Nephron progenitor cell (in vitro differentiated cells): ENCODE measurements at regions not wholly inside any gene's neighbourhood (a gene's known extent, or its start where the extent isn't known, plus 50 kb on each side); places are given as distances from the start of the nearest gene placed in this dataset.

Experiments
- DNase-seq: peaks from one replicate; pipeline ENCODE4 v3.0.0; 2021
- H3K27ac Mint-ChIP-seq: 2 replicates; pipeline ENCODE4 v1.8.0; 2021; ENCODE audit warnings: mild to moderate bottlenecking, moderate library complexity, mixed read lengths
- H3K27me3 Mint-ChIP-seq: 2 replicates; pipeline ENCODE4 v1.8.0; 2021; ENCODE audit warnings: mild to moderate bottlenecking, low read depth, mixed read lengths; ENCODE audit not compliant: poor library complexity
- H3K36me3 Mint-ChIP-seq: 2 replicates; pipeline ENCODE4 v1.8.0; 2021; ENCODE audit warnings: low read depth, mixed read lengths
- H3K4me1 Mint-ChIP-seq: 2 replicates; pipeline ENCODE4 v1.8.0; 2021; ENCODE audit warnings: mixed read lengths
- H3K4me3 Mint-ChIP-seq: 2 replicates; pipeline ENCODE4 v1.8.0; 2021; ENCODE audit warnings: mild to moderate bottlenecking, moderate library complexity, mixed read lengths
- H3K9me3 Mint-ChIP-seq: 2 replicates; pipeline ENCODE4 v1.8.0; 2021; ENCODE audit warnings: mild to moderate bottlenecking, moderate library complexity, mixed read lengths
- CTCF ChIP-seq: fragments of 200-600 bp; sonication (generic); IDR thresholded peaks from 2 replicates; pipeline ENCODE4 v1.5.0; 2021; ENCODE audit warnings: antibody characterized with exemption

DNA sequence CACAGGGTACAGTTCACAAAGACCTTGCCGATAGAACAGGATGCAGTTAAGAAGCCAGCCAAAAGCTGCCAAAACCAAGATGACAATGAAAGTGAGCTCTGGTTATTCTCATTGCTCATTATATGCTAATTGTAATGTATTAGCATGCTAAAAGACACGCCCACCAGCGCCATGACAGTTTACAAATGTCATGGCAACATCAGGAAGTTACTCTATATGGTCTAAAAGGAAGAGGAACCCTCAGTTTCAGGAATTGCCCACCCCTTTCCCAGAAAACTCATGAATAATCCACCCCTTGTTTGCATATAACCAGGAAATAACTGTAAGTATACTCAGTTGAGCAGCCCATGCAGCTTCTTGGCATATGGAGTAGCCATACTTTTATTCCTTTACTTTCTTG is 748.7 kb downstream of the QKI start:
- Mint-ChIP-seq H3K4me1 (no peaks in the 10 kb centered on the region), H3K4me3 (no peak overlapping the region), H3K36me3 (no peaks in the 10 kb centered on the region), H3K27me3 (peaks cover 8% of the 10 kb centered on the region), H3K9me3 (peaks cover 7% of the 10 kb centered on the region), H3K27ac (no peak overlapping the region)
- no peak for DNase-seq
- no peak for TF ChIP-seq CTCF

DNA sequence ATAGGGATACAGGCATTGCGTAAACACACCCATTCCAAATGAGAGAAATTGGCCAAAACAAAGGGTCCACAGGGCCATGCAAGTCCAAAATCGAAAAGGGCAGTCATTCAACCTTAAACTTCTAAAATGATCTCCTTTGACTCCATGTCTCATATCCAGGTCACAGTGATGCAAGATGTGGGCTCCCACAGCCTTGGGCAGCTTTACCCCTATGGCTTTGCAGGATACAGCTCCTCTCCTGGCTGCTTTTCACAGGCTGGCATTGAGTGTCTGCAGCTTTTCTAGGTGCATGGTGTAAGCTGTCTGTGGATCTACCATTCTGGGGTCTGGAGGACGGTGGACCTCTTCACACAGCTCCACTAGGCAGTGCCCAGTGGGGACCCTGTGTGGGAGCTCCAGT is 744.5 kb downstream of the QKI start:
- Mint-ChIP-seq H3K4me3 (no peak overlapping the region), H3K27ac (no peak overlapping the region), H3K27me3 (peaks cover 8% of the 10 kb centered on the region), H3K36me3 (no peaks in the 10 kb centered on the region), H3K4me1 (no peaks in the 10 kb centered on the region), H3K9me3 (peaks cover 7% of the 10 kb centered on the region)
- no peak for DNase-seq
- TF ChIP-seq CTCF = no peak

DNA sequence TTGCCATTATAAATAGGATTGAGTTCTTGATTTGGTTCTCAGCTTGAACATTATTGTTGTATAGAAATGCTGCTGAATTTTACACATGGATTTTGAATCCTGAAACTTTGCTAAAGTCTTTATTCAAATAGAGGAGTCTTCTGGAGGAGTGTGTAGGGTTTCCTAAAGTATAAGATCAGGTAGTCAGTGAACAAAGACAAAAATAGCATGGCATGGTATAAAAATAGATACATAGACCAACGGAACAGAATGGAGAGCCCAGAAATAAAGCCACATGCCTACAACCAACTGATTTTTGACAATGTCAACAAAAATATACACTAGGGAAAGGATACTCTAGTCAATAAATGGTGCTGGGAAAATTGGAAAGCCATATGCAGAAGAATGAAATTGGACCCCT is 740.1 kb downstream of the QKI start:
- Mint-ChIP-seq H3K36me3 (no peaks in the 10 kb centered on the region), H3K4me1 (no peaks in the 10 kb centered on the region), H3K9me3 (no peaks in the 10 kb centered on the region), H3K4me3 (no peak overlapping the region), H3K27me3 (no peaks in the 10 kb centered on the region), H3K27ac (no peak overlapping the region)
- DNase-seq = no peak
- no peak for TF ChIP-seq CTCF

DNA sequence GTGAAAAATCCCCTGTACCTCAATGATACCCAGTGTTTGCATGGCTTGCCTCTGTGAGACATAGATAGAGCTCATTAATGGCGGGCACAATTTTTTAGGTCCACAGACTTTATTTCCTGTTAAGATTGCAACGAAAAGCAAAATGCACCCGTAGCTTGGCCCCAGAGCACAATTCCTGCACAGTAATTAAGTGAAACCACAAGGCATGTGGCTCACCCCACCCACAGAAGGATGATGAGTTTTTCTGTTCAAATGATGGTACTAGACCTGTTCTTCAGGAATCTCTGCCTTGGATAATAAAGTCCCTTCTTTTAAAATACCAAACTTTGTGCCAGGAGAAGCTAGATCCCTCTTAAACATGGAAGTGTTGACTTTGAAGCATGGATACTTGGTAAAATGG is 738.1 kb downstream of the QKI start:
- H3K9me3 Mint-ChIP-seq = peaks cover 2% of the 10 kb centered on the region
- H3K36me3 Mint-ChIP-seq = no peaks in the 10 kb centered on the region
- TF ChIP-seq CTCF = no peak
- H3K27ac Mint-ChIP-seq = no peak overlapping the region
- no peaks in the 10 kb centered on the region for H3K4me1 Mint-ChIP-seq
- no peak overlapping the region for H3K4me3 Mint-ChIP-seq
- no peaks in the 10 kb centered on the region for H3K27me3 Mint-ChIP-seq
- DNase-seq = no peak

GRCh38 chr6:164151161-164152120 is 736.9 kb downstream of the QKI start:
- no peaks in the 10 kb centered on the region for H3K4me1 Mint-ChIP-seq
- H3K36me3 Mint-ChIP-seq = no peaks in the 10 kb centered on the region
- no peaks in the 10 kb centered on the region for H3K27me3 Mint-ChIP-seq
- peaks cover 4% of the 10 kb centered on the region for H3K9me3 Mint-ChIP-seq
- H3K4me3 Mint-ChIP-seq = no peak overlapping the region
- no peak for TF ChIP-seq CTCF
- H3K27ac Mint-ChIP-seq = peak overlapping the region; percentile 44
- no peak for DNase-seq

DNA sequence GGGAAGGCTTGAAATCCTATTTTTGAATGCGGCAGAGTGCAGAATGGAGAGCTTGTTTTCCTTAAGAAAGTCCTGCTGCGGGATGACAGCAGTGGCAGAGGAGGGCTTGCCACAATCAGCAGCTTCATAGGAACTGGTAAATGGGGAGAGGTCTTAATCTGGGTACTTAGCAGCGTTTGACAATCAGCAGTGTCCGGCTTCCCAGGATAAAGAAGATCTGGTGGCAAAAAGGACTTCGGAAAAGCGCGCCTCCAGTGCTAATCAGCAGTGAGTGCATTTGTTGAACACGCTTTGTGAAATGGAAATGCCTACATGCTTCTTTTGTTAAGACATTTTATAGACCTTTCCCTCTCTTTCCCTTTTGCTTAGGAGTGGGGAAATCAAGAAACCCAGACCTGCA is 735.7 kb downstream of the QKI start:
- Mint-ChIP-seq H3K4me3 (no peak overlapping the region), H3K4me1 (no peaks in the 10 kb centered on the region), H3K27ac (no peak overlapping the region), H3K9me3 (peaks cover 4% of the 10 kb centered on the region), H3K27me3 (no peaks in the 10 kb centered on the region), H3K36me3 (no peaks in the 10 kb centered on the region)
- DNase-seq = no peak
- TF ChIP-seq CTCF = no peak
